C4-2B (cell line): ENCODE measurements at regions not wholly inside any gene's neighbourhood (a gene's known extent, or its start where the extent isn't known, plus 50 kb on each side); places are given as distances from the start of the nearest gene placed in this dataset.
A peak's percentile ranks its signal among the peaks of the same experiment; 100 is the strongest.

Experiments
- H3K27ac ChIP-seq: fragments of 450-650 bp; 2 replicates; pipeline ENCODE4 v1.5.1; 2017
- CTCF ChIP-seq: fragments of 450-650 bp; conservative IDR thresholded peaks from 2 replicates; pipeline ENCODE4 v1.5.1; 2017; ENCODE audit warnings: mild to moderate bottlenecking
- ZFX ChIP-seq: fragments of 450-650 bp; IDR thresholded peaks from 2 replicates; pipeline ENCODE4 v1.6.1; 2017

- no peak overlapping the region for H3K27ac ChIP-seq
- TF ChIP-seq ZFX: no peak
- TF ChIP-seq CTCF: no peak
Observed at GRCh38 chr7:27315066-27315465, 72.5 kb downstream of the EVX1 start.

DNA sequence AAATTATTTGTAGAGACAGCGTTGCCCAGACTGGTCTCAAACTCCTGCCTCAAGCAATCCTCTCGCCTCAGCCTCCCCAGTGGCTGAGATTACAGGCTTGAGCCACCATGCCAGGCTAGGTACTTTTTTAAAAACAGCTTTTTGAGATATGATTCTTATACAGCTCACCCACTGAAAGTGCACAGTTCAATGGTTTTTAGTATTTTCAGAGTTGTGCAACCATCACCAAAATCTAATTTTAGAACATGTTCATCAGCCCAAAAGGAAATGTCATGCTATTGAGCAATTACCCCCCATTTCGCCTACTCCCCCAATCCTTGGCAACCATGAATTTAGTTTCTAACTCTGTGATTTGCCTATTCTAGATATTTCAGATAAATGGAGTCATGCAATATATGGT lies 73.7 kb downstream of the EVX1 start:
- TF ChIP-seq CTCF (no peak), ZFX (no peak)
- H3K27ac ChIP-seq: no peak overlapping the region

- TF ChIP-seq CTCF: no peak
- TF ChIP-seq ZFX: no peak
- no peak overlapping the region for H3K27ac ChIP-seq
Observed at GRCh38 chr7:27324246-27324645, 81.6 kb downstream of the EVX1 start.

- TF ChIP-seq ZFX (no peak), CTCF (no peak; the same call in none of the 2 replicates)
- no peak overlapping the region for H3K27ac ChIP-seq
Observed at GRCh38 chr7:27329909-27330308, 87.3 kb downstream of the EVX1 start.

DNA sequence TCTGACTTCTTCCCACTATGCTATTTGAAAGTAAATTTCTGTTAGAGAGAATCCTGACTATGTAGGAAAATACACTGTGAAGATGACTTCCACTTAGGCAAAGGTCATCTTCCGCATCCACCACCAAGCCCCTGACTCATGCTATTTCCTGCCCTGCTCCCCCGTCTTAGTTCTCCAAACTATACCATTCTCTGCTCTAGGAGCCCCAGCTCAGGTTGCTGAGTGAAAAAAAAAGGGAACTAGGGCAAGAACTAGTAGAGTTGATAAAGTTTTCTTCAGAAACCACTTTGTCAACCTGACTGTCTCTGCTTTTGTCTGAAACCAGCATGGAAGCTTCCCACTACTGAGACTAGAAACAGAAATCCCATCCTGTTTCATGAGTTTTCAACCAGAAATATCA lies 96.9 kb downstream of the EVX1 start:
- TF ChIP-seq ZFX (no peak), CTCF (no peak)
- no peak overlapping the region for H3K27ac ChIP-seq

DNA sequence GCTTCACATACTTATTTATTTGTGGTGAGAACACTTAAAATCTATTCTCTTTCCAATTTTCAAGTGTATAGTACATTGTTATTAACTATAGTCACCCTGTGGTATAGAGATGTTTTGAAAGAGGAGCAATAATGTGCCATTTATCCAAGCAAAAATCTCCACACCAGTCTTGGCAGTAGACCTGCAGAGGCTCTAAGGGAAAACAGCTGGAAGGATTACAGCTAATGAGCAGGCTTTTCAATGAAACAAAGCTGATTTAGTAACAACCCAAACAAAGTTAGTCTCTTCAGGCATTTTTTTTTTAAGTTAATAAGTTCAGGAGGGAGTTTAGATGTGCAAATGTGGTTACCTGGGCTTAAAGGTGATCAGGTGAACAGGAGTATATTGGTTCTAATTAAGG lies 101.9 kb downstream of the EVX1 start:
- TF ChIP-seq ZFX (no peak), CTCF (no peak)
- no peak overlapping the region for H3K27ac ChIP-seq

- H3K27ac ChIP-seq: peak overlapping the region; percentile 73; the same call in 1 of the 2 replicates
- TF ChIP-seq CTCF: no peak
- TF ChIP-seq ZFX: no peak
Observed at GRCh38 chr7:27345164-27345887, 102.7 kb downstream of the EVX1 start.
